BLaER1 treated with 17β-estradiol and CSF1 and Interleukin-3, amounts not matched to agents 10 nM and 100 nM (cell line): ENCODE measurements at regions not wholly inside any gene's neighbourhood (a gene's known extent, or its start where the extent isn't known, plus 50 kb on each side); places are given as distances from the start of the nearest gene placed in this dataset.
"Not testable (repeated sequence)": the region's sequence is repeated elsewhere in the genome, so short reads cannot be mapped to it uniquely, and the experiment has no call there.

Source experiments
- H3K27ac ChIP-seq, 11 experiments: shearing (Covaris generic); formaldehyde crosslinking; 2 replicates each; pipeline ENCODE4 v1.8.1; 2022
- H3K27me3 ChIP-seq, 11 experiments: shearing (Covaris generic); formaldehyde crosslinking; 2 replicates each; pipeline ENCODE4 v1.8.1; 2022
- H3K36me3 ChIP-seq, 11 experiments: shearing (Covaris generic); formaldehyde crosslinking; 2 replicates each; pipeline ENCODE4 v1.8.1; 2022
- H3K4me1 ChIP-seq, 10 experiments: shearing (Covaris generic); formaldehyde crosslinking; 2 replicates each; pipeline ENCODE4 v1.8.1; 2022
- H3K4me2 ChIP-seq, 11 experiments: shearing (Covaris generic); formaldehyde crosslinking; 2 replicates each; pipeline ENCODE4 v1.8.1; 2022
- H3K4me3 ChIP-seq, 10 experiments: shearing (Covaris generic); formaldehyde crosslinking; 2 replicates each; pipeline ENCODE4 v1.8.1; 2022
- H3K9ac ChIP-seq, 11 experiments: shearing (Covaris generic); formaldehyde crosslinking; 2 replicates each; pipeline ENCODE4 v1.8.1; 2022
- H3K9me3 ChIP-seq, 11 experiments: shearing (Covaris generic); formaldehyde crosslinking; replicated peaks in 1 of 11; 2 replicates each; pipeline ENCODE4 v1.8.1; 2022
- H4K20me1 ChIP-seq, 11 experiments: shearing (Covaris generic); formaldehyde crosslinking; 2 replicates each; pipeline ENCODE4 v1.8.1; 2022
- Cebpa-rat ChIP-seq, 11 experiments: shearing (Covaris generic); IDR thresholded peaks; 2 replicates each; pipeline ENCODE4 v1.8.1; 2022

DNA sequence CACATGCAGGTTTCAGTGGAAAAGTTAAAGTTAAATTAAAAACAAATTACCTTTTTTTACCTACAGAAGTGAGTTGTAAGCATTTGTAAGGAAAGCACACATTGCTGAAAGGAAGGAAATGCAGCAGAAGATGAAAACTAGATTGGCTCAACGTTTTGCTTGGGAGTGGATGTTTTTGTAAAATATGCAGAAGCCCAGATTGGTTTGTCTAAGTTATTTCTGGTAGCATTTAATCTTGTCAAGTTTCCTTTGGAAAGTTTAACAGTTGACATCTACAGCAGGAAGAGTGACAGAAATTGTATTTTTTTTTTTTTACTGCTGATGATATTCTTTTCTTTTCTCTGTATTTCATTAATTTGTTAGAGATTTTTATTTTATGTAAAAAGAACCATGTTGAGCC is 315.1 kb upstream of the MON1B start:
- Histone ChIP-seq H3K27me3 (no peaks in the 10 kb centered on the region), H3K36me3 (no peaks in the 10 kb centered on the region), H3K9me3 (no peaks in the 10 kb centered on the region), H3K4me3 (no peak overlapping the region), H4K20me1 (no peaks in the 10 kb centered on the region), H3K27ac (no peak overlapping the region), H3K4me2 (peak overlapping the region in 2 of 11 experiments; percentile 17 to 29; a peak in 2 of 22 replicates), H3K9ac (no peak overlapping the region), H3K4me1 (peaks cover 0 to 5% (median 0%) of the 10 kb centered on the region in 10 experiments; a peak in 1 of 20 replicates)
- no peak for TF ChIP-seq Cebpa-rat (IDR thresholded peaks at IDR 0.05)

DNA sequence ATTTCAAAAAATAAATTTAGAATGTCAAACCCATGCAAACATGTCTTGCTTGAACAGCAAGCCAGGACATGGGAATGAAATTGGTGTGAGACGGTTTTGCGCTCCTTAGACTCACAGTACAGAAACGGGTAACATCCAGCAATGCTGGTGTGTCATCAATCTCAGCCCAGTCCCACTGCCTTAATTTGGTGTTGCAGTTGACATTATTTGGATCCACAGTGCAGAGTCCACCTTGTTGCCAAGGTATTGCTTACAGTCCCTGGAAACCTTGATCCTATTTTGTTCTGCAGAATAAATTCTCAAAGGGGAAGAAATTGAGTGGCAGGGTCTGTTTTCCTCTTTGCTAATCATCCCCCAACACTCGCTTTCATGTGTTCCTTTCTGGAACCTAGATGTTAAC is 311.6 kb upstream of the MON1B start:
- H3K4me1 ChIP-seq: peaks cover 0 to 5% (median 0%) of the 10 kb centered on the region in 10 experiments; a peak in 1 of 20 replicates
- H3K9ac ChIP-seq: no peak overlapping the region
- H3K36me3 ChIP-seq: no peaks in the 10 kb centered on the region
- no peak overlapping the region for H3K4me3 ChIP-seq
- H3K4me2 ChIP-seq: no peak overlapping the region
- no peaks in the 10 kb centered on the region for H3K9me3 ChIP-seq
- no peaks in the 10 kb centered on the region for H3K27me3 ChIP-seq
- no peak for TF ChIP-seq Cebpa-rat (IDR thresholded peaks at IDR 0.05)
- no peaks in the 10 kb centered on the region for H4K20me1 ChIP-seq
- no peak overlapping the region for H3K27ac ChIP-seq

DNA sequence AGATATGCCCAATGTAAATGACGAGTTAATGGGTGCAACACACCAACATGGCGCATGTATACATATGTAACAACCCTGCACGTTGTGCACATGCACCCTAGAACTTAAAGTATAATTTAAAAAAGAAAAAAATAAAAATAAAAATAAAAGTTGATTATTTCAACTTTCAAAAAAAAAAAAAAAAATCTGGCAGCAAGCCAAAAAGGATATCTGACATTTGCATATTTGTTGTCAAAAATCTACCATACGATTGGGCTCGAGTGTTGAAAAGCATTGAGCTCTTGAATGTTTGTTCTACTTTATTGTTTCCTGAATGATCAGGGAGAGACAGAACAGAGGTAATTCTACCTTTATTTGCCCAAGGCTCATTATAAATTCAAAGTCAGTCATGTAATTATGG is 310.5 kb upstream of the MON1B start:
- H3K27ac ChIP-seq, H4K20me1 ChIP-seq, H3K27me3 ChIP-seq, H3K36me3 ChIP-seq, H3K4me2 ChIP-seq, H3K4me1 ChIP-seq, H3K9me3 ChIP-seq, H3K9ac ChIP-seq, H3K4me3 ChIP-seq: not testable (repeated sequence)

DNA sequence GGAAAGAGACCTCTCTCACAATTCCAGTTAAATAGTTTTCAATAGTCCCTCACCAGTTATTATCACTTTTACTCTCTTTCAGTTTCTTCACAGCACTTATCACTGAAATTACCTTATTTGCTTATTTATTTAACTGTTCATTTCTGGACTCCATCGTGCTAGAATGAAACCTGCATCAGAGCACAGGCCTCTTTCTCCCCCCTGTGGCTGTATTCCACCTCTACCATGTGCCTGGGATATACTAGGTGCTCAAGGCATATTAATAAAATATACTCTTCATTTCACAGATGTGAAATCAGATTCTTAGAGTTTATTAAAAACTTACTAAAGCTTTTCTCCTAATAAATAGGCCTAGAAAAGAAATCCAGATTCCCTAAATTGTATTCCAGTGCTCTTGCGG is 308.9 kb upstream of the MON1B start:
- no peak overlapping the region for H3K4me3 ChIP-seq
- no peaks in the 10 kb centered on the region for H3K36me3 ChIP-seq
- no peak for TF ChIP-seq Cebpa-rat (IDR thresholded peaks at IDR 0.05)
- no peak overlapping the region for H3K4me2 ChIP-seq
- no peak overlapping the region for H3K27ac ChIP-seq
- no peaks in the 10 kb centered on the region for H4K20me1 ChIP-seq
- H3K9me3 ChIP-seq: no peaks in the 10 kb centered on the region
- no peaks in the 10 kb centered on the region for H3K4me1 ChIP-seq
- H3K9ac ChIP-seq: no peak overlapping the region
- H3K27me3 ChIP-seq: no peaks in the 10 kb centered on the region

DNA sequence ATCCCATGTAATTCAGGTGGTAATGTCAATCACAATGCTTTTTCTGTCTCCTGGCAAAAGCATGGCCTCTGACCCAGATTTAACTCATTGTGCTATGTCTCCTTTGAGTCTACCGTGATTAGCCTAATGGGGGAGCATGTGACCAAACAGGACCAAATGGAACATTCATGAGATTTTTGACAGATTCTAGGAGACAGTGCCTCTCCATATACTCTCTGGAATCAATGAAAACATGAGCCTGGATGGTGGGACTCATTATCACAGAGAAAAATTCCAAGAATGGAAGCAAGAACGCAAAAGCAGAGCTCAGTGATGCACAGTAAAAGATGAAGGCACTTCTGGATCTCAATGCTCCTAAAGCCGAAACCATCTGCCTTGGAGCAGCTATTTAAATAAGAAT is 307.9 kb upstream of the MON1B start:
- Histone ChIP-seq H3K4me1 (no peaks in the 10 kb centered on the region), H3K4me3 (no peak overlapping the region), H3K4me2 (no peak overlapping the region), H3K27ac (no peak overlapping the region), H4K20me1 (no peaks in the 10 kb centered on the region), H3K36me3 (no peaks in the 10 kb centered on the region), H3K27me3 (no peaks in the 10 kb centered on the region), H3K9me3 (no peaks in the 10 kb centered on the region), H3K9ac (no peak overlapping the region)
- no peak for TF ChIP-seq Cebpa-rat (IDR thresholded peaks at IDR 0.05)

DNA sequence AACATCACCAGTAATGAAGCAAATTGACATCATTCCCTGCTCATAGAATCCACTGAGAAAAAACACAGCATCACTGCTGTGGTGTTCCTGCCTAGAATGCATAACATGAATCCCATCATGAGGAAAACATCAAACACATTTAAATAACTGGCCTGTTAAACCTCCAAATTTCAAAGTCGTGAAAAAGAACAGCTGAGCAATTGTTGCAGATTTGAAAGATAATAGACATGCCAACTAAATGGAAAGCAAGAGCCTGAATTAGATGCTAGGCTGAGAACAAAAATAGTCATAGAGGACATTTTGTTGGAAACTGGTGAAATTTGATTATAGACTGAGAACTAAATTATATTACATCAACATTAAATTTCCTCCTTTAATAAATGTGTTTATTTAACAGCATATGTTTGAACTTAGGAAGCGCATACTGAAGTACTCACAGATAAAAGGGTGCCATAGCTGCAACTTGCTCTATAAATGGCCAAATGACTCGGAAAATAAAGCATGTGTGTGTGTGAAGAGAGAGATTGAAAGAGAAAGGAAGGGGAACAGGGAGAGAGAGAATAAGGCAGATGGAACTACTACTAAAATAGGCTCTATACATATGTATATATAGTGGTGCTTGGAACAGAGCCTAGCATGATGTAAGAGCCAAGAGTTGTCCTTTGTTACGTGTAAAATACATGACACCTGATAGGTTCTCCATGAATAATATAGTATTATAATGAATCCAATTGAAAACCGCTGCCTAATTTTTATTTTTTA is 305.0 kb upstream of the MON1B start:
- no peak for TF ChIP-seq Cebpa-rat (IDR thresholded peaks at IDR 0.05)
- no peak overlapping the region for H3K4me3 ChIP-seq
- no peak overlapping the region for H3K27ac ChIP-seq
- no peaks in the 10 kb centered on the region for H4K20me1 ChIP-seq
- no peaks in the 10 kb centered on the region for H3K27me3 ChIP-seq
- no peak overlapping the region for H3K4me2 ChIP-seq
- H3K9me3 ChIP-seq: no peaks in the 10 kb centered on the region
- H3K9ac ChIP-seq: no peak overlapping the region
- no peaks in the 10 kb centered on the region for H3K4me1 ChIP-seq
- H3K36me3 ChIP-seq: no peaks in the 10 kb centered on the region

DNA sequence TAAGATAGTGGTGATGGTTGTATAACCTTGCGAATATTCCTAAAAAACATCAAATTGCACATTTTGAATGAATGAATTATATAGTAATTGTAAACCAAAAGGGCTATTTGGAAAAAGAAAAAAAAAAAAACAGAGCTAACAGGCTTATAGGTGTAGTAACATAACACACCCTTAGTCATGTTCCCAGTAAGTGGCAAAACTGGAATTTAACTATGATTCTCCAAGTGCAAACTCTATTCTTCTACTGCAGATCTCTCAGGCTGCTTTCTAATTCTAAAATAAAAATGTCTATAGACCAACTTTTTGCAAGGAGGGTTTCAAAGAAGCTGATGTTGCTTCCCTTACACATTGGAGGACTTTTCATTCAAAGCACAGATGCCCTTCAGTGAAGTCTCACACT is 293.2 kb upstream of the MON1B start:
- Histone ChIP-seq H3K27me3 (no peaks in the 10 kb centered on the region), H4K20me1 (no peaks in the 10 kb centered on the region), H3K36me3 (no peaks in the 10 kb centered on the region), H3K27ac (no peak overlapping the region), H3K4me2 (no peak overlapping the region), H3K9ac (no peak overlapping the region), H3K4me1 (no peaks in the 10 kb centered on the region), H3K4me3 (no peak overlapping the region), H3K9me3 (no peaks in the 10 kb centered on the region)
- no peak for TF ChIP-seq Cebpa-rat (IDR thresholded peaks at IDR 0.05)

DNA sequence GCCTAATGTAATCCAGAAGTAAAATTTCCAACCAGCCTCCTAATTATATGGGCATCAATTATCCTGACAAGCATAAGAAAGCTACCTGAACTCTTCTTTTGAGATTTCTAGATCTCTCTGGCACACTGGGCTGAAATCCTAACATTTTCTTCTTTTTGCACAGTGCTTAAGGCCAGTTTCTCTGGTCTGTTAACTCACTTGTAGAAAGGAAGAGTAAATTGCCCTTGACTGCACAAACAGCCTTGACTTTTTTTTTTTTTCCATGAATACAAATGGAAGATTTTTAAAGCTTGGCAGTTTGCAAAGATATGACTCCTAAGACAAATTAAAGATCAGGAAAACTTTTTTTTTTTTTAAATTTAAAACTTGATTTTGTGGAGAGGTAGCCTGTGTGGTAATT is 291.2 kb upstream of the MON1B start:
- no peaks in the 10 kb centered on the region for H3K4me1 ChIP-seq
- no peak overlapping the region for H3K27ac ChIP-seq
- H3K4me3 ChIP-seq: no peak overlapping the region
- no peaks in the 10 kb centered on the region for H3K36me3 ChIP-seq
- TF ChIP-seq Cebpa-rat (IDR thresholded peaks at IDR 0.05): no peak
- no peak overlapping the region for H3K4me2 ChIP-seq
- H3K9ac ChIP-seq: no peak overlapping the region
- H3K27me3 ChIP-seq: no peaks in the 10 kb centered on the region
- no peaks in the 10 kb centered on the region for H4K20me1 ChIP-seq
- H3K9me3 ChIP-seq: no peaks in the 10 kb centered on the region

DNA sequence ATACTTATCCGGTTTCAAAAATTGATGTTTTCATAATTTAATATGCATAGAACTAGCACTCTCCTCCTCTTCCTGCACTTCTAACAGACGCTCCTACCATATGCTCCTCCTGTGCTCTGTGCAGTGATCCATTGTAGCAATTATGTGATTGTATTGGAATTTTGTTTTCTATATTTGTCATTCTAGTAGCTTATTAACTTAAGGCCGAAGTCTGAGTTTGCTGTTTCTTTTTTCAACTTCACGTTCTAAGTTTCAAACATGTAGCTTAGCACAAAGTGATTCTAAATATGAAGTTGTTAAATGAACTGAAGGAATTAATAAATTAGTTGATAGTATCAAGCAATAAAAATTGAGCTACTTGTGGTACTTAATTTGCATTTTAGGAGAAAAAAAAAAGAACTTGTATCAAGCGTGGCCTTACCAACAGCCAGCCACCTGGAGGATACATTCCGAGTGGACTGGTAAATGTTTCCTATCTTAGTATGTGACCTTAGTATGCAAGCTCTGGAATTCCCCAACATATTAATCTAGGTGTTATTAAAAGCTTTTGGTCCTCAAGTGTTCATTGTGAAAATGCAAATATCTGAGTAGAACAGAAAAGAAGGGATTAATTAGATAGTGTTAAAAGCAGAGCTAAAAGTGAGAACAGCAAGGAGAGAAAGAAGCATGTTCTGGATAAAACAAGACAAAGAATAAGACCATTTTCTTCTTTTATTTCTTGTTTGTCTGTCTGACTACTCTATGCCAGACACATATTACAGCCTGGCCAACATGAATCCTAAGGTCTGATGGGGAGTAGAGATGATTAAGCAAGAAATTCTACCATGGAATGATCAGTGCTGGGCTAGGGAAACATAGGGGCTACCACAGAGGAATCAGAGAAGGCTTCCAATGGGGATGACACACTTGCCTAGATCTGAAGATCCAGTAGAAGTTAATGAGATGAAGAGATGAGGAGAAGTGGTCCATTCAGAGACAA is 290.4 kb upstream of the MON1B start:
- no peak overlapping the region for H3K4me3 ChIP-seq
- H3K9me3 ChIP-seq: no peaks in the 10 kb centered on the region
- no peaks in the 10 kb centered on the region for H3K27me3 ChIP-seq
- H3K4me1 ChIP-seq: no peaks in the 10 kb centered on the region
- H3K9ac ChIP-seq: no peak overlapping the region
- TF ChIP-seq Cebpa-rat (IDR thresholded peaks at IDR 0.05): no peak
- no peak overlapping the region for H3K4me2 ChIP-seq
- H3K36me3 ChIP-seq: no peaks in the 10 kb centered on the region
- no peaks in the 10 kb centered on the region for H4K20me1 ChIP-seq
- H3K27ac ChIP-seq: no peak overlapping the region
